WTC11 (cell line): ENCODE measurements at regions not wholly inside any gene's neighbourhood (a gene's known extent, or its start where the extent isn't known, plus 50 kb on each side); places are given as distances from the start of the nearest gene placed in this dataset.

Experiments used
- ATAC-seq: fragments of 200-7000 bp; cut with Tn5 transposase; 2 replicates; pipeline ENCODE4 v1.10.0; 2021; ENCODE audit warnings: mild to moderate bottlenecking, moderate library complexity
- CTCF ChIA-PET: fragments of 300-600 bp; sonication (Branson Sonifier 250); formaldehyde crosslinking; loops from one replicate; lab custom pipeline; 2021; ENCODE audit warnings: antibody characterized with exemption; lab: Charles Lee
- POLR2A ChIA-PET: fragments of 350-600 bp; sonication (Branson Sonifier 250); formaldehyde crosslinking; loops from one replicate; lab custom pipeline; 2021; ENCODE audit warnings: antibody characterized with exemption; lab: Charles Lee
- DNase-seq: peaks from one replicate; pipeline ENCODE4 v3.0.0; 2021; ENCODE audit warnings: low spot score
- H3K27ac Mint-ChIP-seq: 2 replicates; pipeline ENCODE4 v1.8.0; 2021; ENCODE audit warnings: mixed read lengths
- H3K27me3 Mint-ChIP-seq: 2 replicates; pipeline ENCODE4 v1.8.0; 2021; ENCODE audit warnings: low read depth, mild to moderate bottlenecking, moderate library complexity, mixed read lengths
- H3K36me3 Mint-ChIP-seq: 2 replicates; pipeline ENCODE4 v1.8.0; 2021; ENCODE audit warnings: mixed read lengths
- H3K4me1 Mint-ChIP-seq: 2 replicates; pipeline ENCODE4 v1.8.0; 2022; ENCODE audit warnings: mixed read lengths
- H3K4me3 Mint-ChIP-seq: 2 replicates; pipeline ENCODE4 v1.8.0; 2021; ENCODE audit warnings: mild to moderate bottlenecking, moderate library complexity, mixed read lengths
- H3K9me3 Mint-ChIP-seq: 2 replicates; pipeline ENCODE4 v1.8.0; 2021; ENCODE audit warnings: mixed read lengths
- CBFB ChIP-seq: sonication (generic); formaldehyde crosslinking; IDR thresholded peaks from 2 replicates; pipeline ENCODE4 v1.8.1; 2022; ENCODE audit warnings: mild to moderate bottlenecking, low read depth, missing genetic modification reagents
- CDX4 ChIP-seq: fragments of 250-450 bp; sonication (Bioruptor Pico); IDR thresholded peaks from 2 replicates; pipeline ENCODE4 v1.9.0; 2021; ENCODE audit warnings: moderate library complexity, mild to moderate bottlenecking, inconsistent platforms, borderline replicate concordance
- CREB1 ChIP-seq: sonication (generic); formaldehyde crosslinking; IDR thresholded peaks from 2 replicates; pipeline ENCODE4 v1.8.0; 2023; ENCODE audit warnings: mild to moderate bottlenecking, missing genetic modification reagents
- ETV6 ChIP-seq: sonication (generic); formaldehyde crosslinking; IDR thresholded peaks from 2 replicates; pipeline ENCODE4 v1.8.1; 2022; ENCODE audit warnings: mild to moderate bottlenecking, missing genetic modification reagents
- FOXK1 ChIP-seq: sonication (generic); formaldehyde crosslinking; IDR thresholded peaks from 2 replicates; pipeline ENCODE4 v1.8.0; 2022; ENCODE audit warnings: mild to moderate bottlenecking, moderate library complexity, missing genetic modification reagents
- GRHL2 ChIP-seq: fragments of 250-450 bp; sonication (Bioruptor Pico); IDR thresholded peaks from 2 replicates; pipeline ENCODE4 v1.8.0; 2022; ENCODE audit warnings: mild to moderate bottlenecking, moderate library complexity; ENCODE audit not compliant: insufficient replicate concordance, severe bottlenecking
- IRF1 ChIP-seq: sonication (generic); formaldehyde crosslinking; IDR thresholded peaks from 2 replicates; pipeline ENCODE4 v1.8.0; 2023; ENCODE audit warnings: missing genetic modification reagents
- KAT7 ChIP-seq: sonication (generic); formaldehyde crosslinking; IDR thresholded peaks from 2 replicates; pipeline ENCODE4 v1.8.1; 2023; ENCODE audit warnings: missing genetic modification reagents, mild to moderate bottlenecking, borderline replicate concordance
- MLX ChIP-seq: sonication (generic); formaldehyde crosslinking; IDR thresholded peaks from 2 replicates; pipeline ENCODE4 v1.8.1; 2023; ENCODE audit warnings: mild to moderate bottlenecking, missing genetic modification reagents, moderate library complexity
- OVOL2 ChIP-seq: fragments of 250-450 bp; sonication (Bioruptor Pico); IDR thresholded peaks from 2 replicates; pipeline ENCODE4 v1.9.0; 2021; ENCODE audit warnings: mild to moderate bottlenecking, borderline replicate concordance
- PREB ChIP-seq: sonication (generic); formaldehyde crosslinking; IDR thresholded peaks from 2 replicates; pipeline ENCODE4 v1.8.1; 2022; ENCODE audit warnings: mild to moderate bottlenecking, missing genetic modification reagents, moderate library complexity, borderline replicate concordance
- RORB ChIP-seq: fragments of 250-450 bp; sonication (Bioruptor Pico); IDR thresholded peaks from 2 replicates; pipeline ENCODE4 v1.9.0; 2021; ENCODE audit warnings: mild to moderate bottlenecking
- SMAD3 ChIP-seq: sonication (generic); formaldehyde crosslinking; IDR thresholded peaks from 2 replicates; pipeline ENCODE4 v1.8.0; 2022; ENCODE audit warnings: missing genetic modification reagents, mild to moderate bottlenecking, borderline replicate concordance
- SOX15 ChIP-seq: fragments of 250-450 bp; sonication (Bioruptor Pico); IDR thresholded peaks from 2 replicates; pipeline ENCODE4 v1.9.0; 2021; ENCODE audit warnings: mild to moderate bottlenecking
- TCF7 ChIP-seq: sonication (generic); formaldehyde crosslinking; IDR thresholded peaks from 2 replicates; pipeline ENCODE4 v1.8.0; 2022; ENCODE audit warnings: mild to moderate bottlenecking, low read depth, missing genetic modification reagents, moderate library complexity
- TEAD4 ChIP-seq: sonication (generic); formaldehyde crosslinking; IDR thresholded peaks from 2 replicates; pipeline ENCODE4 v1.8.0; 2022; ENCODE audit warnings: mild to moderate bottlenecking, missing genetic modification reagents
- TP53 ChIP-seq: sonication (generic); formaldehyde crosslinking; IDR thresholded peaks from 2 replicates; pipeline ENCODE4 v1.8.1; 2023; ENCODE audit warnings: mild to moderate bottlenecking, missing genetic modification reagents
- ZNF138 ChIP-seq: sonication (generic); formaldehyde crosslinking; conservative IDR thresholded peaks from 2 replicates; pipeline ENCODE4 v1.8.1; 2022; ENCODE audit warnings: mild to moderate bottlenecking, moderate library complexity, missing genetic modification reagents
- ZNF416 ChIP-seq: fragments of 250-450 bp; sonication (Bioruptor Pico); IDR thresholded peaks from 2 replicates; pipeline ENCODE4 v1.9.0; 2021; ENCODE audit warnings: mild to moderate bottlenecking, inconsistent platforms
- ZNF512 ChIP-seq: sonication (generic); formaldehyde crosslinking; IDR thresholded peaks from 2 replicates; pipeline ENCODE4 v1.8.1; 2022; ENCODE audit warnings: missing genetic modification reagents, borderline replicate concordance

GRCh38 chr2:59068255-59068654 is 827.1 kb upstream of the FANCL start (continued):
- TF ChIP-seq TEAD4 (CRISPR knock-in tag) = no peak
- no peak for TF ChIP-seq MLX
- TF ChIP-seq, all 79 proteins: peak for 0

- DNase-seq = no peak
- Mint-ChIP-seq H3K27me3 (no peaks in the 10 kb centered on the region; the same call in 1 of the 2 replicates), H3K27ac (no peak overlapping the region)
- CTCF ChIA-PET = no interaction called here
- TF ChIP-seq ZNF138 (CRISPR knock-in tag) (no peak), SOX15 (CRISPR knock-in tag) (no peak), TCF7 (CRISPR knock-in tag) (no peak), SMAD3 (CRISPR knock-in tag) (no peak), FOXK1 (CRISPR knock-in tag) (no peak), GRHL2 (no peak), MLX (no peak), ZNF416 (CRISPR knock-in tag) (no peak), ZNF512 (CRISPR knock-in tag) (no peak), CBFB (CRISPR knock-in tag) (no peak), TP53 (CRISPR knock-in tag) (no peak), OVOL2 (no peak), KAT7 (CRISPR knock-in tag) (no peak), CREB1 (no peak), IRF1 (no peak), PREB (CRISPR knock-in tag) (no peak), ETV6 (CRISPR knock-in tag) (no peak), CDX4 (no peak), RORB (CRISPR knock-in tag) (no peak)
- TF ChIP-seq, all 79 proteins: peak for 0
- no peak overlapping the region for H3K4me3 Mint-ChIP-seq
- H3K9me3 Mint-ChIP-seq = peaks cover 25% of the 10 kb centered on the region
- POLR2A ChIA-PET = no interaction called here
- no peak for ATAC-seq
- 0 out of 2 replicates have a peak, but pooled peaks cover 3% of the 10 kb centered on the region for H3K4me1 Mint-ChIP-seq
- peaks cover 7% of the 10 kb centered on the region; the same call in 1 of the 2 replicates for H3K36me3 Mint-ChIP-seq
These were observed 825.8 kb upstream of the FANCL start for GRCh38 chr2:59066787-59067399.
